ENCODE measurements at regions not wholly inside any gene's neighbourhood (a gene's known extent, or its start where the extent isn't known, plus 50 kb on each side); places are given as distances from the start of the nearest gene placed in this dataset.
"Not testable (repeated sequence)": the region's sequence is repeated elsewhere in the genome, so short reads cannot be mapped to it uniquely, and the experiment has no call there.

DNA sequence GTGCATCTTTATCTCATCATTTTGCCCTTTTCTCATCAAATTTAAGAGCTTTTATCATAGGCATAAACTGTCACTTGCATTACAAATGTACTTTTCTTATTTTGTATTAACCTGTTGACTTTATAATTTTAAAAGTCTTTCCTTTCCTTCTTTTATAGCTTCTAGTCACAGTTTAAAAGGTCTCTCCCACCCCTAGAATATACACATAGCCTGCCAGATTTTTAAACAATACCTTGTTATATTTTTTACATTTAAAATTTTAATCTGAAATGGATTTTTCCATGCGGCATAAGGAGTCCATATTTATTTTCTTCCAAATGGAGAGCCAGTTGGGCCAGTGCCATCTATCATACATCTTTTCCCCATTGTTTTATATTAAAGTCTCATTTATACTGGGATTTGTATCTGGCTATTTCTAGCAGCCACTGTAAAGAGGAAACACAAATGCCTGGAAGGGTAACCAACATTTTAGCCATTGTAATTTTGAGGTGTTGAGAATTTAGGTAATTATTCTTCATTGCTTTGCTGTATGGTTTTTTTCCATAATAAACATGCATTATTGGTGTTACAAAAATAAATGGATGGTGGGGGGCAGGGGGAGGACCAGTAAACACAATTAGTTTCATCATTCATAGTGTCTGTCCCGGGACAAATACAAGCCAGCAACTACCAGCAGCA lies 92.8 kb downstream of the CCDC71L start:
- no peak overlapping the region for H3K4me3 ChIP-seq (ENCODE audit: low read depth, low read length)
- TF ChIP-seq, protein P1, sequence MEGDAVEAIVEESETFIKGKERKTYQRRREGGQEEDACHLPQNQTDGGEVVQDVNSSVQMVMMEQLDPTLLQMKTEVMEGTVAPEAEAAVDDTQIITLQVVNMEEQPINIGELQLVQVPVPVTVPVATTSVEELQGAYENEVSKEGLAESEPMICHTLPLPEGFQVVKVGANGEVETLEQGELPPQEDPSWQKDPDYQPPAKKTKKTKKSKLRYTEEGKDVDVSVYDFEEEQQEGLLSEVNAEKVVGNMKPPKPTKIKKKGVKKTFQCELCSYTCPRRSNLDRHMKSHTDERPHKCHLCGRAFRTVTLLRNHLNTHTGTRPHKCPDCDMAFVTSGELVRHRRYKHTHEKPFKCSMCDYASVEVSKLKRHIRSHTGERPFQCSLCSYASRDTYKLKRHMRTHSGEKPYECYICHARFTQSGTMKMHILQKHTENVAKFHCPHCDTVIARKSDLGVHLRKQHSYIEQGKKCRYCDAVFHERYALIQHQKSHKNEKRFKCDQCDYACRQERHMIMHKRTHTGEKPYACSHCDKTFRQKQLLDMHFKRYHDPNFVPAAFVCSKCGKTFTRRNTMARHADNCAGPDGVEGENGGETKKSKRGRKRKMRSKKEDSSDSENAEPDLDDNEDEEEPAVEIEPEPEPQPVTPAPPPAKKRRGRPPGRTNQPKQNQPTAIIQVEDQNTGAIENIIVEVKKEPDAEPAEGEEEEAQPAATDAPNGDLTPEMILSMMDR (IDR thresholded peaks at IDR 0.05; ENCODE audit: control insufficient read depth, extremely low read depth, insufficient read depth) = no peak
- DNase-seq (ENCODE audit: low read depth) = no peak

DNA sequence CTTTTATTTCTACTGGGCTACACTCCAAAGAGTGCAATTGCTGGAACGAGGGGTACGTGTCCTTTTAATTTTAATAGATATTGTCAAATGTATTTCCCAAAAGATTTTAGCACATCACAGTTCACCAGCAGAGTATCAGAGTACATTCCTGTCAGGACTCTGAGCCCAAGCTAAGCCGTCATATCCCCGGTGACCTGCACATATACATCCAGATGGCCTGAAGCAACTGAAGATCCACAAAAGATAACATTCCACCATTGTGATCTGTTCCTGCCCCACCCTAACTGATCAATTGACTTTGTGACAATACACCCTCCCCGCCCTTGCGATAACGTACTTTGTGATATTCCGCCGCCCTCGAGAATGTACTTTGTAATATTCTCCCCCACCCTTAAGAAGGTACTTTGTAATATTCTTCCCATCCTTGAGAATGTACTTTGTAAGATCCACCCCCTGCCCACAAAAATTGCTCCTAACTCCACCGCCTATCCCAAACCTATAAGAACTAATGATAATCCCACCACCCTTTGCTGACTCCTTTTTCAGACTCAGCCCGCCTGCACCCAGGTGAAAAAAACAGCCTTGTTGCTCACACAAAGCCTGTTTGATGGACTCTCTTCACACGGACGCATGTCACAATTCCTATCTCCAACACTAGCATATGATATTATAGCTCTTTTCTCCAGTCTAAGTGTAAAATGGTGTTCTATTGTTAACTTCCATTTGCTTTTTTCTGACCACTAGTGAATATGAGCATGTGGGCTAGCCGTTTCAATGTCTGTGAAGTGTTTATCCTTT lies 93.6 kb downstream of the CCDC71L start:
- not testable (repeated sequence) for DNase-seq (ENCODE audit: low read depth); H3K4me3 ChIP-seq (ENCODE audit: low read depth, low read length)

DNA sequence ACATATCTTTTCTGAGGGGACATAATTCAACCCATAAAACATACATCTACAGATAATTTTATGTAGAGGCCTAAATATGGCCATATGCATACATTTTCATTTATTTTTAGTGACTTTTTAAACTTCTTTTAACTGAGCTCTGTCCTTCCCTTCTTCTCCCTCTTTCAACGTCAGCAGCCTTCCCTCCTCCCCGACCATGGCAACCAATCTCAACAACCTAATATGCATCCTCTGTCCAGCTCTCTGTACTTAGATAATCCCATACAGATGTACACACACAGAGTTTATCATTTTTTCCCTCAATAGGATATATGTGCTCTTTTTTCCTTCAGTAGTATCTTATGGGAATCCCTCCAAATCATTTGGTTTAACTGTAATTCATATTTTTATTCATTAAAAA lies 94.3 kb downstream of the CCDC71L start:
- no peak overlapping the region for H3K4me3 ChIP-seq (ENCODE audit: low read depth, low read length)
- TF ChIP-seq, protein P1 (IDR thresholded peaks at IDR 0.05; ENCODE audit: control insufficient read depth, extremely low read depth, insufficient read depth) = no peak
- no peak for DNase-seq (ENCODE audit: low read depth)

DNA sequence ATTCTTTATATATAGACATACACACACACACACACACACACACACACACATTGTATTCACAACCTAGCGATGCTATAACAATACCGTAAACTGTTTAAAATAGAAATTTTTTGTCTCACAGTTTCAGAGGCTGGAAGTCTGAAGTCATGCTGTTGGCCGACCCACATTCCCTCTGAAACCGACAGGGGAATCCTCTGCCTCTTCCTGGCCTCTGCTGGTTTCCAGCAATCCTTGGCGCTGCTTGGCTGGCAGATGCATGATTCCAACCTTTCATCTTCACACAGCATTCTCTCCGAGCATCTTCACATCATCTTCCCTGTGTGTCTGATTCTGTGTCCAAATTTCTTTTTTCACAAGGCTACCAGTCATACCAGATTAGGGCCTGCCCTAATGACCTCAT lies 94.8 kb downstream of the CCDC71L start:
- H3K4me3 ChIP-seq (ENCODE audit: low read depth, low read length) = no peak overlapping the region
- DNase-seq (ENCODE audit: low read depth) = no peak
- TF ChIP-seq, protein P1 (IDR thresholded peaks at IDR 0.05; ENCODE audit: control insufficient read depth, extremely low read depth, insufficient read depth) = no peak

DNA sequence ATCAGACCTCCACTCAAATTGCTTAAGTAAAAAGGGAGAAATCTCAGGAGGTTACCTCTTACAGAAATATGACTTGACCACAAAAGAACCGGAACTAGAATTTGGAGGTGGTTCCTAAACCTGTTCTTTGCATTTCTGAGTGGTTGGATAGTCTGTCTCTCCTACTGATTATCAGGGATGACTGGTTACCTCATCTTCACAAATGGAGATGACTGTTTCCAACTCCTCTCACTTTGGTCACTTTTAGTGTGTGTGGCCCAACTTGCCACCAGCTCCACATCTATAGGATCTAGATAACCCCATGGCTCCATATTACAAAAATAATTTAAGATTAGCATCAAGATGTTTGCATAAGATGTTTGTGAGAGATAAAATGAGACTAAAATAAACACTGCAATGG lies 95.5 kb downstream of the CCDC71L start:
- TF ChIP-seq, protein P1 (IDR thresholded peaks at IDR 0.05; ENCODE audit: control insufficient read depth, extremely low read depth, insufficient read depth) = no peak
- no peak for DNase-seq (ENCODE audit: low read depth)
- H3K4me3 ChIP-seq (ENCODE audit: low read depth, low read length) = no peak overlapping the region

DNA sequence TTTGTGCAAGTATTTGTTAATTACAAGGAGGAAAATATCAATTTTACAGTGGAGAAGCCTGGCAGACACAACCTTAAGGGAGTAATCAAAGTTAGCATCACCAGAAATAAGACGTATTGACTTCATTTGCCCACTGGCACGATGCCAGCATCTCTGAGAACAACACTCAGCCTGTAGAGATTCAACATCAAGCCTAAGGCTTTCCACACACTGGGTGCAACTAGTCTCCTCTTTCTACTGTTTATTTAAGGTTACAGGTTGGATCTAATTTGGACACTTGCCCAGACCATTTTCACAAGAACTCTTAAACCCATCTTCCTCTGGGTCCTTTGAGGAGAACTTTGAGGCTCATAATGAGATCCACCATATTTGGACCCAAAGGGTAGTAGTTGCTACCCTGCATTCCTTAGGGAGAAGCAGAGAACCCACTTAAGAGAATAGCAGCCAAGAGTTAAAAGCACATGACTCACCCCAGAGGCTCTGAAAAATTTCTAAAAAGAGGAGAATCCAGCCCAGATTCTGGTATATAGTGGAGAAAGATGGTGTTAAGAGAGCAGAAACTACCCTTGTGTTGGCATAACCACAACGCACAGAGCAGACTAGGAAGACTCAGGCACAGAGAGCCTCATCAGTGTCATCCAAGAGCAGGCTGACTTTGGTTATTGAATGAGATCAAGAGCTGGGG lies 97.3 kb downstream of the CCDC71L start:
- no peak overlapping the region for H3K4me3 ChIP-seq (ENCODE audit: low read depth, low read length)
- TF ChIP-seq, protein P1 (IDR thresholded peaks at IDR 0.05; ENCODE audit: control insufficient read depth, extremely low read depth, insufficient read depth) = no peak
- DNase-seq (ENCODE audit: low read depth) = peak; percentile 62

DNA sequence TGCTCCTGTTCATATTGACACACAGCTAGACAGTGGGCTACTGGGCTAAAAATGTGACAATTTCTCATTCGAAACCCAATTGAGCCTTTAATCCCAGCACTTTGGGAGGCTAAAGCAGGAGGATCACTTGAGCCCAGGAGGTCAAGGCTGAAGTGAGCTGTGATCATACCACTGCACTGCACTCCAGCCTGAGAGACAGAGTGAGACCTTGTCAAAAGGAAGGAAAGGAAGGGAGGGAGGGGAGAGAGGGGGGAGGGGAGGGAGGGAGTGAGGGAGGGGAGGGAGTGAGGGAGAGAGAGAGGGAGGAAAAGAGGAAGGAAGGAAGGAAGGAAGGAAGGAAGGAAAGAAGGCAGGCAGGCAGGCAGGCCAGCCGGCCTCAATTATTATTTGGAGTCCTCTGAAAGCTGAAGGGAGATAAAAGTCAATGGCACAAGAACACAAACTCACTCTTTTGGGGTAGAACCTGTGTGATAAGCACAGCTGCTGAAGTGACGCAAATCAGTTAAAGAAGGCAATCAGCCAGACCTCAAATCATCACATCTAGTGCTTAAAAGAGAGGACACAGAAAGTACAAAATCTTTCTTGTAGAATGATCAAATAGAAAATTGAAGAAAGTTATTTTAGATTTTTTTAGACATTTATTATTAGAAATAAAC lies 98.1 kb downstream of the CCDC71L start:
- DNase-seq (ENCODE audit: low read depth) = no peak
- TF ChIP-seq, protein P1 (IDR thresholded peaks at IDR 0.05; ENCODE audit: control insufficient read depth, extremely low read depth, insufficient read depth) = no peak
- H3K4me3 ChIP-seq (ENCODE audit: low read depth, low read length) = no peak overlapping the region

Measured in LNCaP clone FGC (cell line).